ENCODE measurements at regions not wholly inside any gene's neighbourhood (a gene's known extent, or its start where the extent isn't known, plus 50 kb on each side); places are given as distances from the start of the nearest gene placed in this dataset.

- no peak for DNase-seq (ENCODE audit: low read depth in 2 of 2)
These were observed 768.7 kb upstream of the NRSN1 start for GRCh38 chr6:23357185-23357766.

DNA sequence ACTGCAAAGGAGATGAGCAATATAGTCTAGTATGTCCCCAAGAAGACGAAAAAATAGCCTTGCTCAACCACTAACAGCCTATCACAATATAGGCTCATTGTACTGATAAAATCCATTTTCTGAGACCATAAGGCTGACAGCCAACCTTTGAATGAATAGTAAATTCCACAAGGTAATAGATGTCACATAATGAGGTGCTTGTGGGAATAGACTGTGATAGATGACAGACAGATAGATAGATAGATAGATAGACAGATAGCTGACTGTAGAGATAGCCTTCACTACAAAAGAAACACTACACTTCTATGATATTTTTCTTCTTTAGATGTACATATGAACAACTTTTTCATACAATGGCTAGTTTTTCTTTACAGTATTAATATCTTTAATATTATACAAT, 760.3 kb upstream of the NRSN1 start:
- no peak for DNase-seq (ENCODE audit: low read depth in 2 of 2)

DNA sequence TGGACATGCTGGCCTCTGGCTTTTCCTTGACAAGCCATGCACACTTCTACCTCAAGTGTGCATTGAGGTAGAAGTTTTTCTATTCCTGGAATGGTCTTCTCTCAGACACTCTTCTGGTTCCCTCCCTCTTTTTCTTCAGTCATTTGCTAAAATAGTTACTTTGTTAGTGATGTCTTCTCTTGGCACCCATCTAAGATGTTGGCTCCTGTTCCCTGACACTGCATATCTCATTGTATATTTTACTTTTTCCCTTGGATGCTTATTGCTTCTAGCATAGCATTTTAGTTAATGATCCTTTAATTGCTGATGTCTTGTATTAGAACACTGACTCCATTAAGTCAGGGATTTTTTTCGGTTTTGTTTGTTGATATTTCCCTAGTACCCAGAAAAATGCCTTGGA, 758.7 kb upstream of the NRSN1 start:
- DNase-seq (ENCODE audit: low read depth in 2 of 2), result no peak

DNA sequence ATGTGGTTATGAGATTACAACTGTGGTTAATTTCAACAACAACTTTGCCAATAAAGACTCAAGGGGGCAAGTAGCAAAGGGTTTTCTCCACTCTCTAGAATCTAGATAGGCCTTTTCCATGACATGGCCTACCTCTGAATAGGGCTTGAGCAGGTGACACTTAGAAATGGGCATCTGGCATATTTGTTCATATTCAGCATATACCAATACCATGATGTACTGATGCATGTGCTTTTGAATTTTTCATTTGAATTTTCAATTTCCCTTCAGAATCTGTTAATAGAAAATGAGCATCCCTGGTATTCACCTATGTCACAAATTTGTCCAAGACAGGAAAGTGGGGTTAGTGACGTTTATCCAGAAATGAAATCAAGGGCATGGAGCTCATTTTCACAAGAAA, 757.5 kb upstream of the NRSN1 start:
- DNase-seq (ENCODE audit: low read depth in 2 of 2), result no peak

DNA sequence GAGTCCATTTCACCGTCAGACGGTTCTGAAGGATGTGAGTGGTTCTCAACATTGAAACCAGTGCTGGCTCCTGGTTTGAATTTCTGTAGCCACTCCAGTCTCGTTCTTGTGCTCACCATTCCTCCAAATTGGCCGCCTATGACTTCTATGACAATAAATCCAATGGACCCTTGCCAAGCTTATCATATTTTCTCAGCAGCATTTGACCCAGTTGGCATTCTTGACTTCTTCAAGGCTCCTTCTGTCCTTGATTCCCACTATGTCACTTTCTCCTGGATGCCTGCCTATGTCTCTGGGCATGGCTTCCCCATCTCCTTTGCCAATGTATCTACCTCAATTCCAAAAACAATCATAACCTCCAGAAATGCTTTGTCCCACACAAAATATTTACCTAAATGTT, 756.0 kb upstream of the NRSN1 start:
- DNase-seq (ENCODE audit: low read depth in 2 of 2), result no peak

DNA sequence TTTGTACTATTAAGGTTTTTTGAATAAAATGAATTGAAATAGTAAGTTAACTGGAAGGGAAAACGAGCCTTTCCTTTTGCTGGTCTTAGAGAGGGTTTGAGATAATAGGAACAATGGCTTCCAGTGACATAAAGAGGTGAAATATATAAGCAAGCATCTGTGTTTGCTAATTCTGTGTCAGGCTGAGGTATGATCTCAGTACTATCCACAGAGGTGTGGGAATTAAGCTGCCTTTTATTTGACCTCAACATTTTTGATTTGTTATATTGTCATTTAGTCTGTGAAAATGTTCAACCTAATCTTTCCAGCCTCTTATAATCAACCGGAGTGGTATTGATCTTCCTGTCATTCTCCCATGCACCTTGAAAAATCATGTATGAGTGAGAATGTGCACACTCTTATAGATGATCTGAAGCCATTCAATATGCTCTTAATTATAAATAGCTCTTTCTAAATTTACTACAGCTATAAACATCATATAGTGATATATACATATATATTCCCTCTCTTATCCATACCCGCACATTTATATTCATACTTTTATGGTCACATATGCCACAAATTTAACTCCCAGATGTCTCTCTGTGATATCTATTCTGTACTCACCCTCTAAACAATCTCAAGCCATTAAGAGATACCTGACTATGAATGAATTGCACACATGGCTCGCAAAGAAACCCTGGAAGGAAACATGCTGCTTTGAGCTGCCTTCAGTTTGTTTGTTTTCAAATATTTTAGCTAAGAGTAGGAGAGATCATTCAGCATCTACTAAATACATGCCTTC, 754.7 kb upstream of the NRSN1 start:
- DNase-seq (ENCODE audit: low read depth in 2 of 2), result no peak

DNA sequence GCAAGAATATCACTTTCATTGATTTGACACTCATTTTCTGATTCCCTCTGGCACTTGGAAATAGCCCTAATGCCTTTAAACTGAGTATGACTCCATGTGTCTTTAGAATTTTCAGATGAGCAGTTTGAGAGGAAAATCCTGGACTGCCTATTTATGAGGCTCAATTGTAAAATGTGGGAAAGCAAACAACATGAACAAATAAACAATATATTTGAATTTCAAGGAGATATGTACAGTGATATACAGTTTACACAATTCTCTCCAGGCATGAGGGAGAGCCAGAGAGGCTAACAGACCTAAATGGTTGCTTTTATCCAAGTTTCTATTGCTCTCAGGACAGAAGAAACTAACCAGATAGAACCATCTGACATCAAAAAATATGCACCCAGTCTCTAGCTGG, 748.2 kb upstream of the NRSN1 start:
- DNase-seq (ENCODE audit: low read depth in 2 of 2), result no peak

- DNase-seq (ENCODE audit: low read depth in 2 of 2), result no peak
These were observed 745.5 kb upstream of the NRSN1 start for GRCh38 chr6:23380465-23380864.

- no peak for DNase-seq (ENCODE audit: low read depth in 2 of 2)
These were observed 737.8 kb upstream of the NRSN1 start for GRCh38 chr6:23388086-23388783.

- no peak for DNase-seq (ENCODE audit: low read depth in 2 of 2)
These were observed 736.6 kb upstream of the NRSN1 start for GRCh38 chr6:23389386-23389785.

GRCh38 chr6:23390221-23390620, 735.8 kb upstream of the NRSN1 start:
- DNase-seq (ENCODE audit: low read depth in 2 of 2), result no peak

GRCh38 chr6:23394681-23395080, 731.3 kb upstream of the NRSN1 start:
- DNase-seq (ENCODE audit: low read depth in 2 of 2), result no peak

DNA sequence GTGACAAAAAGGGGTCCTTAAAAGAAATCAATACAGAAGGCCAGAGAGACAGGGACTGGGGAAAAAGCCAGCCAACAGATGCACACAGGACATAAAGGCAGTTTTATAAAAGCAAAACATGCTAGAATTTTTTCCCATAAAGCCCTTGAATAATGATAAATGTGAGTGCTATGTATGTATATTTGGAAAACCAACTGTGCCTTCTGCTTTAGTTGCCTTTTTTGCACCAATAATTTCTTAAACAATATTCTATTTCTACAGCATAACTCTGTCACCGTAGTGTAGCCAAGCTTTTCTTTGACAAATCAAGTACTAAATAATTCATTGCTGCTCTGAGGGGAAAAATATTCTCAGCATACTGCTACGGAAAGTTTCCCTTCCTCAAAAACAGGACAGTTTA, 730.6 kb upstream of the NRSN1 start:
- no peak for DNase-seq (ENCODE audit: low read depth in 2 of 2)

DNA sequence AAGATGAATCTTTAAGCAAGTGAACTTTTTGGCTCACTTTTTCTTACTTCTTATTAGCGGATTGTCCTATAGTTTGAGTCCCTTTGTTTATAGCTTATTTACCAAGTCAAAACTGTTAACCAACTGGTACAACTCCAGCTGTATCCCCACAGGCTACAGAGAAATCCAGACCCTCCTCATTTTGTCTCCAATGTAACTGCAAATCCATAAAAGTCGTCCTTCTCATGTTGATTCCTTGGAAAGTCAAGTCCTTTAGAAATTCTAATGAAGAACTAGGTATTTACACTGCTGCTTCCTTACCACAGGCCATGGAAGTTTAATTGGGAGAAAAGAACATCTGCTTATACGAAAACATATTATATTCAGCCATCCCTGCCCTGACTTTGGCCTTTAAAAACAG, 729.1 kb upstream of the NRSN1 start:
- DNase-seq (ENCODE audit: low read depth in 2 of 2), result no peak

- no peak for DNase-seq (ENCODE audit: low read depth in 2 of 2)
These were observed 722.6 kb upstream of the NRSN1 start for GRCh38 chr6:23403460-23403859.

GRCh38 chr6:23409531-23409930, 716.5 kb upstream of the NRSN1 start:
- no peak for DNase-seq (ENCODE audit: low read depth in 2 of 2)

- DNase-seq (ENCODE audit: low read depth in 2 of 2), result no peak
These were observed 715.6 kb upstream of the NRSN1 start for GRCh38 chr6:23410439-23410838.

GRCh38 chr6:23412770-23413169, 713.2 kb upstream of the NRSN1 start:
- DNase-seq (ENCODE audit: low read depth in 2 of 2), result no peak

DNA sequence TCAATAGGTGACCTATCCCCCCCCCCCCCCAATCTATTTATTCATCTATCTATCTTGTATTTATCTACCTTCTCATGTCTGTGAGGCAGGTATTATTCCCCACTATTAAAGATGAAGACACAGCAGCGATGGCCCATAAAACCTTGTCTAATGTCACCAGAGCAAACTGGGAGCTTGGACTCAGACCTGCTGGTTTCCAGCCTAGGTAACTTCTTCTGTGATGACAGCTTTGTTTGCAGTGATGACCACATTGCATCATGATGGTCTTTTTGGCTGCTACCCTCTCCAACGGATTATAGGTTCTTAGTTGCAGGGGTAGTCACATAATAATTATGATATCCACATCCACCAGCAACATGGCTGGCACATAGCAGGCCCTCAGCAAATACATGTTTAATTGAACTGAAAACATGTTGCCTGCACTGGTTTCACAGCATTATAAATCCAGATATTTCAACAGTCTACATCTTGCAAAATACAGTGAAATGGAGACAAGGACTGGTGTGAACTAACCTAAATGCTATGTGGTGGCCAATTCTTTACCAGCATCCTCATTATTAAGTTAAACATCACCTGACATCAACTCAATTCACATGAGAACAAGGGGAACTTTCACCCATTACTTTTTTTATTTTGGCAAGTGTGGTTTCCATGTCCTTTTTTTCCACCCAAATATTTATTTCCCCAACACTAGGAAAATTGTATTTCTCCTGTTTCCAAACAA, 712.5 kb upstream of the NRSN1 start:
- DNase-seq (ENCODE audit: low read depth in 2 of 2), result no peak

DNA sequence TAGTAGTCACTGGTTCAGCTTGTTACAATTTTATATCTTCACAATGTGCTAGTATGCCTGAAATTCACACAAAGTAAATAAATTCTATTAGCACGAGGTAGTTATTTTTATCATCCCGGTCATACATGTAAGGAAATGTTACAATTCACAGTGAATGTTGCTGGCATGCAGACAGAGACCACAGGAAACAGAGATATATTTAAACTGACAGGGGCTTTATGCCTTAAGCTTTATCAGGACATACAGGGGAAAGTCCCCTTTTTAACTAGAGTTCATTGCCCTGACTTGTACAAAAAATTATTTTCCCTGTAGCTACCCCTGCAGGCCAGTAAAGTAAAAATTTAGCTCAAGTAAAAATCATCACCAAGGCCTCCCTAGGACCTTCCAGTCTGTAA, 712.0 kb upstream of the NRSN1 start:
- no peak for DNase-seq (ENCODE audit: low read depth in 2 of 2)

GRCh38 chr6:23414922-23415321, 711.1 kb upstream of the NRSN1 start:
- DNase-seq (ENCODE audit: low read depth in 2 of 2), result no peak

DNA sequence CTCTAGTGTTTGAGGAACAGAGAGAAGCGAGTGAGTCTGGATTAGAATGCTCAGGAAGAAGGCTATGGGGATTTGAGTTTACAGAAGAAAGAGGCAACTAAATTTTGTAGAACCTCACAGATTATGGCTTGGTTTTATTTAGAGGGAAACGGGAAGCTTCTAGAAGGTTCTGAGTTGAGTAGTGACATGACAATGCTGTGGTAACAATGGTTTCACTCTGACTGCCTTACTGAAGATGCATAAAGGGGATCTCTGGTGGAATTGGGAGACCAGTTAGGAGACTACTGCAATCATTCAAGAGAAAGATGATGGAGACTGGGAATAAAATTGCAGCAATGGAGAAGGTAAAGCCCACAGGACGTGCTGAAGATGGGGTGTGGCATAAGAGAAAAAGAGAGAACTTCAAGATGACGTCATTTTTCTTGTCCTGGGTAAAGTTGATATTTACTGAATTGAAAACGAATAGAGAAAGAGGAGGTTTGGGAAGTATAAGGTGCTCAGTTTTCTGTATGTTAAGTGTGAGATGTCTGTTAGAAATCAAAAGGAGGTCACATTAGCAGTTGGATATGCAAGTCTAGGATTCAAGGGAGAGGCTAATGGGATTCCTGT, 710.1 kb upstream of the NRSN1 start:
- no peak for DNase-seq (ENCODE audit: low read depth in 2 of 2)

Data from stimulated activated CD4-positive, alpha-beta T cell treated with anti-CD3 and anti-CD28 coated beads, Interleukin-4, amount 100 ng/mL, for 48 hours (primary cell).